OCI-LY7 (cell line): ENCODE measurements at regions not wholly inside any gene's neighbourhood (a gene's known extent, or its start where the extent isn't known, plus 50 kb on each side); places are given as distances from the start of the nearest gene placed in this dataset.

Experiments
- BruUV-seq: library from RNA; stranded (reverse); fragments of 400-500 nt; replicated peaks from 2 replicates; lab custom pipeline; 2021; lab: Mats Ljungman, UMichigan
- CTCF ChIA-PET: fragments of 300-600 bp; sonication (Branson Sonifier 250); formaldehyde crosslinking; loops from one replicate; lab custom pipeline; 2022; ENCODE audit warnings: antibody characterized with exemption; ENCODE audit not compliant: unreplicated experiment; lab: Charles Lee
- POLR2A ChIA-PET: fragments of 300-600 bp; sonication (Branson Sonifier 250); formaldehyde crosslinking; loops from one replicate; lab custom pipeline; 2022; ENCODE audit warnings: antibody characterized with exemption; lab: Charles Lee
- DNase-seq: peaks from one replicate; pipeline ENCODE4 v3.0.0-alpha.2; 2015; ENCODE audit warnings: low spot score
- H2AFZ ChIP-seq: fragments of 200-600 bp; sonication (generic), shearing (Covaris generic); 2 replicates; pipeline ENCODE4 v1.6.1; 2014; ENCODE audit warnings: mild to moderate bottlenecking, antibody characterized with exemption, low read length, moderate library complexity
- H3K27ac ChIP-seq: fragments of 200-600 bp; sonication (generic); 2 replicates; pipeline ENCODE4 v1.5.1; 2014; ENCODE audit warnings: mixed run types, low read depth, mild to moderate bottlenecking, moderate library complexity, low read length, inconsistent platforms; ENCODE audit not compliant: poor library complexity, severe bottlenecking
- H3K36me3 ChIP-seq: fragments of 200-600 bp; sonication (generic); 2 replicates; pipeline ENCODE4 v1.6.1; 2014; ENCODE audit warnings: mild to moderate bottlenecking, antibody characterized with exemption, low read length, moderate library complexity, mixed read lengths; ENCODE audit not compliant: insufficient read depth
- H3K4me1 ChIP-seq: fragments of 200-600 bp; sonication (generic); 2 replicates; pipeline ENCODE4 v1.5.1; 2014; ENCODE audit warnings: mild to moderate bottlenecking, low read length; ENCODE audit not compliant: insufficient read depth, poor library complexity, severe bottlenecking
- H3K4me2 ChIP-seq: fragments of 200-600 bp; sonication (generic); 2 replicates; pipeline ENCODE4 v1.6.1; 2014; ENCODE audit warnings: mild to moderate bottlenecking, low read length
- H3K4me3 ChIP-seq: fragments of 200-600 bp; sonication (generic); 2 replicates; pipeline ENCODE4 v1.5.1; 2014; ENCODE audit warnings: mild to moderate bottlenecking, low read depth, low read length; ENCODE audit not compliant: poor library complexity, severe bottlenecking
- H3K79me2 ChIP-seq: fragments of 200-600 bp; sonication (generic); 2 replicates; pipeline ENCODE4 v1.6.1; 2016; ENCODE audit warnings: low read depth, mild to moderate bottlenecking, low read length, moderate library complexity, mixed read lengths; ENCODE audit not compliant: insufficient read depth
- H3K9me2 ChIP-seq: fragments of 200-600 bp; sonication (generic); 2 replicates; pipeline ENCODE4 v1.6.1; 2016; ENCODE audit warnings: mild to moderate bottlenecking, low read length, mixed read lengths; ENCODE audit not compliant: insufficient read depth
- H3K9me3 ChIP-seq: fragments of 200-600 bp; sonication (generic); 2 replicates; pipeline ENCODE4 v1.6.1; 2014; ENCODE audit warnings: mild to moderate bottlenecking, mixed run types, low read length, mixed read lengths
- H4K20me1 ChIP-seq: fragments of 200-600 bp; sonication (generic); 2 replicates; pipeline ENCODE4 v1.6.1; 2014; ENCODE audit warnings: mild to moderate bottlenecking, antibody characterized with exemption, low read length, moderate library complexity, mixed read lengths; ENCODE audit not compliant: insufficient read depth
- EZH2phosphoT487 ChIP-seq: fragments of 200-600 bp; sonication (generic); IDR thresholded peaks from 2 replicates; pipeline ENCODE4 v1.6.1; 2018; ENCODE audit warnings: low read depth, borderline replicate concordance, mild to moderate bottlenecking, mixed run types, antibody characterized with exemption, low read length, moderate library complexity, mixed read lengths
- intact Hi-C: fragments of 100-400 bp; cut with micrococcal nuclease; formaldehyde crosslinking; loops from one replicate; pipeline ENCODE4 v1.10.0; 2022; ENCODE audit not compliant: unreplicated experiment
- TF ChIP-seq, protein P1 (sequence below): fragments of 200-600 bp; sonication (generic); conservative IDR thresholded peaks from 2 replicates; pipeline ENCODE4 v1.5.1; 2014; ENCODE audit warnings: mild to moderate bottlenecking, antibody characterized with exemption, low read length, moderate library complexity, mixed read lengths

- H4K20me1 ChIP-seq: no peaks in the 10 kb centered on the region
- H2AFZ ChIP-seq: no peak overlapping the region
- H3K36me3 ChIP-seq: no peaks in the 10 kb centered on the region
- BruUV-seq: no TSS peak
- no peak overlapping the region for H3K27ac ChIP-seq
- no peak overlapping the region for H3K4me2 ChIP-seq
- H3K4me3 ChIP-seq: no peak overlapping the region
- no peak for TF ChIP-seq EZH2phosphoT487
- TF ChIP-seq, protein P1, sequence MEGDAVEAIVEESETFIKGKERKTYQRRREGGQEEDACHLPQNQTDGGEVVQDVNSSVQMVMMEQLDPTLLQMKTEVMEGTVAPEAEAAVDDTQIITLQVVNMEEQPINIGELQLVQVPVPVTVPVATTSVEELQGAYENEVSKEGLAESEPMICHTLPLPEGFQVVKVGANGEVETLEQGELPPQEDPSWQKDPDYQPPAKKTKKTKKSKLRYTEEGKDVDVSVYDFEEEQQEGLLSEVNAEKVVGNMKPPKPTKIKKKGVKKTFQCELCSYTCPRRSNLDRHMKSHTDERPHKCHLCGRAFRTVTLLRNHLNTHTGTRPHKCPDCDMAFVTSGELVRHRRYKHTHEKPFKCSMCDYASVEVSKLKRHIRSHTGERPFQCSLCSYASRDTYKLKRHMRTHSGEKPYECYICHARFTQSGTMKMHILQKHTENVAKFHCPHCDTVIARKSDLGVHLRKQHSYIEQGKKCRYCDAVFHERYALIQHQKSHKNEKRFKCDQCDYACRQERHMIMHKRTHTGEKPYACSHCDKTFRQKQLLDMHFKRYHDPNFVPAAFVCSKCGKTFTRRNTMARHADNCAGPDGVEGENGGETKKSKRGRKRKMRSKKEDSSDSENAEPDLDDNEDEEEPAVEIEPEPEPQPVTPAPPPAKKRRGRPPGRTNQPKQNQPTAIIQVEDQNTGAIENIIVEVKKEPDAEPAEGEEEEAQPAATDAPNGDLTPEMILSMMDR: no peak
- DNase-seq: no peak
- no peaks in the 10 kb centered on the region for H3K9me3 ChIP-seq
- POLR2A ChIA-PET: no interaction called here
- CTCF ChIA-PET: no interaction called here
- no peaks in the 10 kb centered on the region for H3K9me2 ChIP-seq
- no peaks in the 10 kb centered on the region for H3K79me2 ChIP-seq
- H3K4me1 ChIP-seq: no peaks in the 10 kb centered on the region
- intact Hi-C loops: no loop called here
Observed at GRCh38 chr1:59170659-59171058, 126.2 kb upstream of the FGGY start.

- ChIA-PET POLR2A (no interaction called here), CTCF (no interaction called here)
- TF ChIP-seq EZH2phosphoT487: no peak
- TF ChIP-seq, protein P1: no peak
- intact Hi-C loops: no loop called here
- H3K79me2 ChIP-seq: no peaks in the 10 kb centered on the region
- no peaks in the 10 kb centered on the region for H3K4me1 ChIP-seq
- no peak overlapping the region for H3K4me3 ChIP-seq
- H3K27ac ChIP-seq: no peak overlapping the region
- H3K4me2 ChIP-seq: no peak overlapping the region
- H4K20me1 ChIP-seq: no peaks in the 10 kb centered on the region
- no peaks in the 10 kb centered on the region for H3K9me3 ChIP-seq
- BruUV-seq: no TSS peak
- no peak for DNase-seq
- no peaks in the 10 kb centered on the region for H3K9me2 ChIP-seq
- no peaks in the 10 kb centered on the region for H3K36me3 ChIP-seq
- no peak overlapping the region for H2AFZ ChIP-seq
Observed at GRCh38 chr1:59171788-59172187, 125.1 kb upstream of the FGGY start.

- ChIA-PET CTCF (no interaction called here), POLR2A (no interaction called here)
- no peak overlapping the region for H3K4me3 ChIP-seq
- no peaks in the 10 kb centered on the region for H3K4me1 ChIP-seq
- intact Hi-C loops: no loop called here
- BruUV-seq: no TSS peak
- H3K27ac ChIP-seq: no peak overlapping the region
- H3K9me2 ChIP-seq: no peaks in the 10 kb centered on the region
- no peaks in the 10 kb centered on the region for H3K9me3 ChIP-seq
- no peak for DNase-seq
- H3K36me3 ChIP-seq: no peaks in the 10 kb centered on the region
- no peaks in the 10 kb centered on the region for H3K79me2 ChIP-seq
- H3K4me2 ChIP-seq: no peak overlapping the region
- H2AFZ ChIP-seq: no peak overlapping the region
- TF ChIP-seq, protein P1: no peak
- TF ChIP-seq EZH2phosphoT487: no peak
- H4K20me1 ChIP-seq: no peaks in the 10 kb centered on the region
Observed at GRCh38 chr1:59172693-59173092, 124.2 kb upstream of the FGGY start.
